Breast epithelium (tissue), 3 donors: ENCODE measurements at regions not wholly inside any gene's neighbourhood (a gene's known extent, or its start where the extent isn't known, plus 50 kb on each side); places are given as distances from the start of the nearest gene placed in this dataset.

Experiments used
- POLR2A ChIP-seq: fragments of 450-650 bp; IDR thresholded peaks from one replicate; pipeline ENCODE4 v1.6.1; 2016; ENCODE audit warnings: antibody characterized with exemption, mild to moderate bottlenecking, moderate library complexity
- POLR2AphosphoS5 ChIP-seq, 3 donors: sonication (generic); formaldehyde crosslinking; IDR thresholded peaks; one replicate each; pipeline ENCODE4 v1.6.1; 2017; ENCODE audit warnings: antibody characterized with exemption in 3 of 3
- TF ChIP-seq, protein P1 (sequence below), 3 donors: fragments of 450-650 bp; IDR thresholded peaks; one replicate each; pipeline ENCODE4 v1.5.1; 2016 to 2017; ENCODE audit warnings: antibody characterized with exemption in 3 of 3, mild to moderate bottlenecking in 3 of 3, moderate library complexity in 3 of 3

DNA sequence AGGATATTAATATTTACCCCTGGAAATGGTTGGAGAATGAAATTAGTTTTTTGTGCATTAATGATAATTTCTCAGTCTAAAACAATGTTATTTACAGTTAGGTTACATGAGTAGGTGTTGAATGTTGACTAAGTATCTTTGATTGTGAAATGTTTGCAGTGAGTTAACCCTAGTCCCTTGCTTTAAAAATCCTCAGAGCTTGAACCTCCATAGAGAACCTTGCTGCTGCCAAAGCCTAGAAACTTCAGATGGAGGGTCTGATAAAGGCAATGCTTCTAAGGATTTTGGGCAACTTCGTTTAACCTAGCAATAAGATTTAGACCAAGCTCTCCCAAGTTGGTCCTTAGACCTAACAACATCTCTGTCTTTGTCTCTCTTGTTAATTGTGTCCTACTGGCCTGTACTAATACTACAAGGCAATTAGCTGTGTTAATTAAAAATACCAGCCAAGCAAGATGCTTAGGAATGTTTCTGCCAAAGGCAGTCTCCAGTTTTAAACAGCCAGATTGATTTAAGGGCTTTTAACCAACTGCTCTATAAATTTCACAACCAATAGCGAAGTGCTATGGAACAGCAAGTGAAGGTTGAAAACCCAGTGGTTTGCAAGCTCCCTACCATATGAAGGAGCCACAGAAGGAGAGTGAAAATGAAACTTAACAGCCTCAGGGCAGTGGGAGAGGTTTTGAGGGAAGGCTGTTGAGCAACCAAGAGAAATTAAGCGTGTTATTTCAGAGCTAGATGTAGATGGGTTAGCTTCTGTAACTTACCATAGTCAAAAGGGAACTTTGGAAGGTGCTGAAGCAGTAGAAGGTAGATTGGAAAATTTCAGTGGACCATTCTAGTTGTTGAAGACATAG lies 295.9 kb upstream of the ANO5 start:
- TF ChIP-seq, protein P1, sequence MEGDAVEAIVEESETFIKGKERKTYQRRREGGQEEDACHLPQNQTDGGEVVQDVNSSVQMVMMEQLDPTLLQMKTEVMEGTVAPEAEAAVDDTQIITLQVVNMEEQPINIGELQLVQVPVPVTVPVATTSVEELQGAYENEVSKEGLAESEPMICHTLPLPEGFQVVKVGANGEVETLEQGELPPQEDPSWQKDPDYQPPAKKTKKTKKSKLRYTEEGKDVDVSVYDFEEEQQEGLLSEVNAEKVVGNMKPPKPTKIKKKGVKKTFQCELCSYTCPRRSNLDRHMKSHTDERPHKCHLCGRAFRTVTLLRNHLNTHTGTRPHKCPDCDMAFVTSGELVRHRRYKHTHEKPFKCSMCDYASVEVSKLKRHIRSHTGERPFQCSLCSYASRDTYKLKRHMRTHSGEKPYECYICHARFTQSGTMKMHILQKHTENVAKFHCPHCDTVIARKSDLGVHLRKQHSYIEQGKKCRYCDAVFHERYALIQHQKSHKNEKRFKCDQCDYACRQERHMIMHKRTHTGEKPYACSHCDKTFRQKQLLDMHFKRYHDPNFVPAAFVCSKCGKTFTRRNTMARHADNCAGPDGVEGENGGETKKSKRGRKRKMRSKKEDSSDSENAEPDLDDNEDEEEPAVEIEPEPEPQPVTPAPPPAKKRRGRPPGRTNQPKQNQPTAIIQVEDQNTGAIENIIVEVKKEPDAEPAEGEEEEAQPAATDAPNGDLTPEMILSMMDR (IDR thresholded peaks at IDR 0.05), result no peak
- no peak for TF ChIP-seq POLR2A
- TF ChIP-seq POLR2AphosphoS5 (IDR thresholded peaks at IDR 0.05), result no peak
